Lung microvascular endothelial cell (primary cell): ENCODE measurements at regions not wholly inside any gene's neighbourhood (a gene's known extent, or its start where the extent isn't known, plus 50 kb on each side); places are given as distances from the start of the nearest gene placed in this dataset.

Source experiments
- DNase-seq, 2 donors: peaks; one replicate each; pipeline versions ENCODE4 v3.0.0 to v3.0.0-alpha.2; 2010; ENCODE audit warnings: low read depth in 2 of 2

GRCh38 chr2:138175066-138175465 is 210.8 kb downstream of the HNMT start:
- no peak for DNase-seq

DNA sequence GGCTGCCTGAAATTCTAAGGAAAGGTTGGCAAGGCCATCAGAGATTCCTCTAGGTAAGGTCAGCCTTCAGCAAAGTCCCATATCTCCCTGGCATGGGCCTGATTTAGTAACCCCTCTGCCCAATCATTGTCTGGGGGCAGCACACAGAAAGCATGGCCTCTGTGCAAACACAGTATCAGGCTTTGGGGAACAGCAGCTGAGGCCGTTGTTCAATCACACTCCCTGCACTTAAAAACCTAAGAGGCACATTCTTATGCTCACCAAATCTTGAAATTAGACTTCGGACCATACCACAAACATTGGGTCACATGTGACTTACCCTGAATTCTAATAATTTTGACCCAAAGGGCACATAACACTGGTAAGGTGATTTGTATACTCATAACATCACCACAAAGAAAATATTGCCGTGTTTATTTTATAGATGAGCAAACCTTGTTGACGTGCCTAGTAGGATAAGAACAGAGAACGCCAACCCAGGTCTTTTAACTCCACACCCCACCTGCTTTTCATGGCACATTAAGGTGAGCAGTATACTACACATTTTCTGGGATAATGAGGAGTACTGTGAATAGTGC is 212.7 kb downstream of the HNMT start:
- DNase-seq = no peak

DNA sequence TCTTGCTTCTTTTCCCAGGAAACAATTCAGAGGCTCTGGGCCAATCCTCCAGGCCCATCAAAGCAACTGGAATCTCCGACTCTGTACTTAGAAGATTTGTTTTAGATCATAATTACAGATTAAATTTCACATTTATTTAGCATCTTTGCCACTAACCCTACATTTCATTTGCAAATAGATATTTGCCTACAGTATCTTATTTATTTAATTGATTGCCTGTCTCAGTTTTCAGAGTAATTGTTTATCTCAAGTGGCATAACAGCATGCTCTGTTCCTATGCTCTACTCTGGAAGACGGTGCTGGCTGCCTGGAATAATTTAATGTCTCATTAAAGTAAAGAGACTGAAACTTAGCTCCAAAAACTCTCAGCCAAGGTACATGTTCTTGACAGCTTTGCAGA is 213.4 kb downstream of the HNMT start:
- no peak for DNase-seq

DNA sequence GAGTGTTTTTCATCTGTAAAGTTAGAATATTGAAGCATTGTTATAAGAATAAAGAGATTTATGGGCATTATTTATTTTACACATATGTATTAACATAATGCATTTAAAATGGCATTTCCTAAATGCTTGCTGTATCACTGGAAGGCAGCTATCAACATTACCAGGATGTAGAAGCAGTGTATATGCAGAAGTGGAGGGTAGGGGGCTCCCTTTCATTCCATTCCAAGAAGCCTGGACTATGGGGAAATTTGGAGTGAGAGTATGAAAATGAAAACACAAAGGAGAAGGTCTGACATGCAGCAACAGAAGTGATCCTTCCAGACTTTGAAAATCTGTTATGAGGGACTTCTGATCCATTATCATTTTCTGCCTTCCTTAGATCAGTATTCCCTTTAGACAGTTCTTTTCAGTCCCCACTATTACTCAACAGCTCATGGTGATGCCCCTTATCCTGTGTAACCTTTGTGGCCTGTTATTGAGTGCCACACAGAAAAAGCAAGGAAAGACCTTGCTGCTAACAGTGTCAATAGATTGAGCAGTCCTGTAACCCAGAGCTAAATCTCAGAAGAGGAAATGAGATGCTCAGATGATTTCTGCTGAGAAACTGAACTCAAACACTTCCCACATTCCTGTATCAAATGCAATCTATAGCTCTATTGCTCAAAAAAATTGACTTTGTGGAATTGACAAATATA is 216.6 kb downstream of the HNMT start:
- DNase-seq = no peak

- no peak for DNase-seq
Measured at GRCh38 chr2:138182250-138182936, 218.1 kb downstream of the HNMT start.

DNA sequence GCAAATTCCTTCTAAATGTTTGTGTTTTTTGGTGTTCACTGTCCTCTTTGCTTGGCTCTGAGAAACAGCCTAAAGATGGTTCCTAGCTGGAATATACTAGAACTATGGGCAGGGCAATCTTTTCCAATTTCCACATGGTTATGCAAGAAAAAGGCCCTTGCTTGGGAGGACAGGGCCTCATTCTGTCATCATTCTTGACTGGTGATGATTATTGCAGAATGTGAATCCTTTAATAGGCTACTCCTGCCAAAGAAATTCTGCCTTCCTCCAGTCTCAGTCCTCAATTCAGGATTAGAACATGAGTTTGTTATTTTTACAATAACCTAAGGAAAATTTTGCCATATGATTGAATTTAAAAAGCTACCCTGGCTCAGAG is 218.7 kb downstream of the HNMT start:
- DNase-seq = no peak

GRCh38 chr2:138183705-138184104 is 219.4 kb downstream of the HNMT start:
- DNase-seq = no peak

- DNase-seq = no peak
Measured at GRCh38 chr2:138184428-138184827, 220.2 kb downstream of the HNMT start.

DNA sequence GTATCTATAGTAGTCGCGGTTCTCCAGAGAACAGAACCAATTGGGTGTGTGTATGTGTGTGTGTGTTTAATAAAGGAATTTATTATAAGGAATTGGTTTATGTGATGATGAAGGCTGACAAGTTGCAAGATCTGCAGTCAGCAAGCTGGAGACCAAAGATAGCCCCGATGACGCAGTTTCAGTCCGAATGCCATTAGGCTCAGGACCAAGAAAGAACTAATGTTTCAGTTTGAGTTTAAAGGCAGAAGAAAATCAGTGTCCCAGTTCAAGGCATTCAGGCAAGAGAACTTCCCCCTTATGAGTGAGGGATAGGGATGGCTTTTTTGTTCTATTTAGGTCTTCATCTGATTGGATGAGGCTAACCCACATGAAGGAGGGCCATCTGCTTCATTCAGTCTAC is 221.6 kb downstream of the HNMT start:
- no peak for DNase-seq

DNA sequence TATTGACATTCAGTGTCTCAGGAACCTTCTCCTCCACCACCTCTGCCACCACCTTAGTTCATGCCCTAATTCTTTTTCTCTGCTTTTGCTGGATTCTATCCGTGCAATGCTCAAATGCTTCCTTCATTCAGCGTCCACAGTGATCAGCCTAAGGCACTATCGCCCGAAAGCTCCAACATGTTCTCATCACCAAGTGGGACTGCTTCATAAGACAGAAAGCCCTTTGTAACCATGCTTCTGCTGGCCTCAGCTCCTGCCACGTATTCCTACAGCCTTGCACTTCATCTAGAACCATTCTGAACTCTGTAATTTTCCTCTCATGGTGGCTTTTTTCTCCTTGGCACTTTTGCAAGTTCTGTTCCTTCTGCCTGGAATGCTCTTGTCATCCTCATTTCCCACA is 222.9 kb downstream of the HNMT start:
- no peak for DNase-seq

GRCh38 chr2:138190999-138191398 is 226.7 kb downstream of the HNMT start:
- no peak for DNase-seq

- no peak for DNase-seq
Measured at GRCh38 chr2:138193416-138194213, 229.3 kb downstream of the HNMT start.

- DNase-seq = no peak
Measured at GRCh38 chr2:138201286-138201685, 237.0 kb downstream of the HNMT start.

DNA sequence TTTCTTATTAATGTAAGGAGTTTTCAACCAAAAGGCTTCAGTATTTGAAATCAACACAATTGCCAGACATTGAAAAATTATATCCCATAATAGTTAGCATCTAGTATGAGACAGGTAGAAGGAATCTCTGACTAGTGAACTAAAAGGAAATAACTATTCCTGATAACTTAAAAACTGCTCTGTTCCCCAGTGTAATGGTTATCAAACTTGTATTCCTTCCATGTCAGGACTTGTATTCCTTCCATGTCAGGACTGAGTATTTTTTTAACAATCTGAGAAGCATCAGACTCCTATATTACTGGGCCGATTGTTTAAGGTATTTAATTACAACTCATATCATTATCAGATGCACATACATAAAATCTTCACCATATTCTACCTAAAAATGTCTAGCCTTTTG is 238.5 kb downstream of the HNMT start:
- DNase-seq = no peak

- no peak for DNase-seq
Measured at GRCh38 chr2:138205281-138205680, 241.0 kb downstream of the HNMT start.

DNA sequence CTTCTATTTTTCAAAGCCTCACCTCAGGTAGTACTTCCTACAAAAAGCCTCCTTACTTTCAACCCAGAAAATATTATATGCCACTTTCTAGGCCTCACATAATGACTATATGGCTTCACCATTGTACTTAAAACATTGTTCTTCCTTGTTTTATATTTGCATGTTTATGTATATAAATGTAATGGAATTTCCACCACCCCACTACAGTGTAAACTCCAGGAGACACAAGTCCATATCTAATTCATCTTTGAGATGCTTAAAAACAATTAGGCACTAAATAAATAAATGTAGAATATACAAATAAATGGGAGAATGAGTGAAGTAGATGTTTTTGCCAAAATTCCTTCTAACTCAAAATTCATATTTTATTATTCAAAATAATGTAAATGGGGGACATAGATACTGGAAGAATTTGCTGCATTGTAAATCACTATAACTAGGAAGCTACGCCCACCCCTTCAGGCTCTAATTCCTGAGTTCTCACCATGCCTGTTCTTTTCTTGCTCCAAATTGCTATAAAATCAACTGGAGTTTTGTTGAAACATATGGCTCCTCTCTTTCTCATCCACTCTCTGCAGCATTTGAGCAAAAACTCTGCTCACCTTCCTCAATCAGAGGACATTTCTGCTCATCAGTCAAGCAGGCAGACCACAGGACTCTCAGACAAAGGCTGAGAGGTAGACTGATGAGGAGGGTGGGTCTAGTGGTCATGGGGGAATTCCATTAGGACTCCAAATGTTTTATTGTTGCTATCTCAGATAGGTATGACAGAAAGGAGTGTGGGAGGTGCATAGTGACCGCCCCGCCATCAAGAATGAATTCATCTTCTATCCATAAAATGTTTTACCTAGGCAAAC is 243.0 kb downstream of the HNMT start:
- DNase-seq = no peak

GRCh38 chr2:138209009-138209408 is 244.7 kb downstream of the HNMT start:
- DNase-seq = peak in 1 of 2 donors; percentile 28

- DNase-seq = no peak
Measured at GRCh38 chr2:138210487-138210886, 246.2 kb downstream of the HNMT start.

- DNase-seq = no peak
Measured at GRCh38 chr2:138212434-138212833, 248.2 kb downstream of the HNMT start.

- DNase-seq = no peak
Measured at GRCh38 chr2:138213084-138213483, 248.8 kb downstream of the HNMT start.

GRCh38 chr2:138213624-138214023 is 249.4 kb downstream of the HNMT start:
- DNase-seq = no peak
